BLaER1 treated with 17β-estradiol and CSF1 and Interleukin-3, amounts not matched to agents 10 nM and 100 nM (cell line): ENCODE measurements at regions not wholly inside any gene's neighbourhood (a gene's known extent, or its start where the extent isn't known, plus 50 kb on each side); places are given as distances from the start of the nearest gene placed in this dataset.
"Not testable (repeated sequence)": the region's sequence is repeated elsewhere in the genome, so short reads cannot be mapped to it uniquely, and the experiment has no call there.

Experiments
- H3K27ac ChIP-seq, 11 experiments: shearing (Covaris generic); formaldehyde crosslinking; 2 replicates each; pipeline ENCODE4 v1.8.1; 2022
- H3K27me3 ChIP-seq, 11 experiments: shearing (Covaris generic); formaldehyde crosslinking; 2 replicates each; pipeline ENCODE4 v1.8.1; 2022
- H3K36me3 ChIP-seq, 11 experiments: shearing (Covaris generic); formaldehyde crosslinking; 2 replicates each; pipeline ENCODE4 v1.8.1; 2022
- H3K4me1 ChIP-seq, 10 experiments: shearing (Covaris generic); formaldehyde crosslinking; 2 replicates each; pipeline ENCODE4 v1.8.1; 2022
- H3K4me2 ChIP-seq, 11 experiments: shearing (Covaris generic); formaldehyde crosslinking; 2 replicates each; pipeline ENCODE4 v1.8.1; 2022
- H3K4me3 ChIP-seq, 10 experiments: shearing (Covaris generic); formaldehyde crosslinking; 2 replicates each; pipeline ENCODE4 v1.8.1; 2022
- H3K9ac ChIP-seq, 11 experiments: shearing (Covaris generic); formaldehyde crosslinking; 2 replicates each; pipeline ENCODE4 v1.8.1; 2022
- H3K9me3 ChIP-seq, 11 experiments: shearing (Covaris generic); formaldehyde crosslinking; replicated peaks in 1 of 11; 2 replicates each; pipeline ENCODE4 v1.8.1; 2022
- H4K20me1 ChIP-seq, 11 experiments: shearing (Covaris generic); formaldehyde crosslinking; 2 replicates each; pipeline ENCODE4 v1.8.1; 2022
- Cebpa-rat ChIP-seq, 11 experiments: shearing (Covaris generic); IDR thresholded peaks; 2 replicates each; pipeline ENCODE4 v1.8.1; 2022

GRCh38 chrX:18102006-18102405, 118.7 kb downstream of the BEND2 start:
- Histone ChIP-seq H3K27ac (no peak overlapping the region), H3K9me3 (peaks cover 0 to 5% (median 0%) of the 10 kb centered on the region in 11 experiments; a peak in 4 of 22 replicates), H3K4me1 (peaks cover 0 to 6% (median 1%) of the 10 kb centered on the region in 10 experiments; a peak in 5 of 20 replicates), H3K9ac (no peak overlapping the region), H3K36me3 (no peaks in the 10 kb centered on the region), H3K27me3 (peaks cover 51 to 63% (median 61%) of the 10 kb centered on the region in 11 experiments), H3K4me2 (no peak overlapping the region), H4K20me1 (peaks cover 0 to 2% (median 0%) of the 10 kb centered on the region in 11 experiments; a peak in 1 of 22 replicates), H3K4me3 (no peak overlapping the region)
- TF ChIP-seq Cebpa-rat (IDR thresholded peaks at IDR 0.05) = no peak

- H3K27ac ChIP-seq = no peak overlapping the region
- peaks cover 0 to 5% (median 0%) of the 10 kb centered on the region in 11 experiments; a peak in 4 of 22 replicates for H3K9me3 ChIP-seq
- H4K20me1 ChIP-seq = peaks cover 0 to 2% (median 0%) of the 10 kb centered on the region in 11 experiments; a peak in 1 of 22 replicates
- no peaks in the 10 kb centered on the region for H3K36me3 ChIP-seq
- H3K4me3 ChIP-seq = no peak overlapping the region
- H3K4me2 ChIP-seq = no peak overlapping the region
- peaks cover 60 to 73% (median 70%) of the 10 kb centered on the region in 11 experiments for H3K27me3 ChIP-seq
- TF ChIP-seq Cebpa-rat (IDR thresholded peaks at IDR 0.05) = peak in 3 of 11 experiments; percentile 20 to 50 (median 24); a peak in 2 of 22 replicates
- no peak overlapping the region for H3K9ac ChIP-seq
- peaks cover 0 to 9% (median 3%) of the 10 kb centered on the region in 10 experiments; a peak in 5 of 20 replicates for H3K4me1 ChIP-seq
Observed at GRCh38 chrX:18101087-18101486, 119.6 kb downstream of the BEND2 start.

- Histone ChIP-seq H3K27me3 (peaks cover 74 to 86% (median 84%) of the 10 kb centered on the region in 11 experiments), H3K9me3 (peaks cover 0 to 5% (median 0%) of the 10 kb centered on the region in 11 experiments; a peak in 4 of 22 replicates), H3K9ac (no peak overlapping the region), H3K4me2 (no peak overlapping the region), H3K27ac (no peak overlapping the region), H3K4me3 (no peak overlapping the region), H4K20me1 (peaks cover 0 to 2% (median 0%) of the 10 kb centered on the region in 11 experiments; a peak in 1 of 22 replicates), H3K4me1 (peaks cover 0 to 9% (median 3%) of the 10 kb centered on the region in 10 experiments; a peak in 5 of 20 replicates), H3K36me3 (no peaks in the 10 kb centered on the region)
- TF ChIP-seq Cebpa-rat (IDR thresholded peaks at IDR 0.05) = no peak
Observed at GRCh38 chrX:18099745-18100144, 120.9 kb downstream of the BEND2 start.

GRCh38 chrX:18098763-18099162, 121.9 kb downstream of the BEND2 start:
- Histone ChIP-seq H4K20me1 (peaks cover 0 to 2% (median 0%) of the 10 kb centered on the region in 11 experiments; a peak in 1 of 22 replicates), H3K27ac (no peak overlapping the region), H3K4me1 (peaks cover 0 to 9% (median 3%) of the 10 kb centered on the region in 10 experiments; a peak in 5 of 20 replicates), H3K4me2 (no peak overlapping the region), H3K27me3 (peaks cover 82 to 96% (median 93%) of the 10 kb centered on the region in 11 experiments), H3K9ac (no peak overlapping the region), H3K9me3 (peaks cover 0 to 7% (median 0%) of the 10 kb centered on the region in 11 experiments; a peak in 4 of 22 replicates), H3K4me3 (no peak overlapping the region), H3K36me3 (no peaks in the 10 kb centered on the region)
- TF ChIP-seq Cebpa-rat (IDR thresholded peaks at IDR 0.05) = no peak

GRCh38 chrX:18076434-18076833, 144.3 kb downstream of the BEND2 start:
- Histone ChIP-seq H3K27me3 (peaks cover 72 to 100% (median 95%) of the 10 kb centered on the region in 11 experiments), H3K9me3 (no peaks in the 10 kb centered on the region; a peak in 1 of 22 replicates), H3K4me3 (no peak overlapping the region), H3K36me3 (no peaks in the 10 kb centered on the region), H4K20me1 (peaks cover 0 to 5% (median 0%) of the 10 kb centered on the region in 11 experiments; a peak in 1 of 22 replicates), H3K4me2 (no peak overlapping the region), H3K27ac (no peak overlapping the region), H3K9ac (no peak overlapping the region), H3K4me1 (no peaks in the 10 kb centered on the region)
- TF ChIP-seq Cebpa-rat (IDR thresholded peaks at IDR 0.05) = no peak

- no peak overlapping the region for H3K27ac ChIP-seq
- H3K9me3 ChIP-seq = no peaks in the 10 kb centered on the region; a peak in 1 of 22 replicates
- H3K4me1 ChIP-seq = no peaks in the 10 kb centered on the region
- H3K27me3 ChIP-seq = peaks cover 76 to 97% (median 93%) of the 10 kb centered on the region in 11 experiments
- H3K4me2 ChIP-seq = no peak overlapping the region
- no peaks in the 10 kb centered on the region for H3K36me3 ChIP-seq
- H4K20me1 ChIP-seq = peaks cover 0 to 5% (median 0%) of the 10 kb centered on the region in 11 experiments; a peak in 1 of 22 replicates
- TF ChIP-seq Cebpa-rat (IDR thresholded peaks at IDR 0.05) = no peak
- H3K9ac ChIP-seq = no peak overlapping the region
- H3K4me3 ChIP-seq = no peak overlapping the region
Observed at GRCh38 chrX:18075603-18076002, 145.1 kb downstream of the BEND2 start.

GRCh38 chrX:18068045-18068444, 152.6 kb downstream of the BEND2 start:
- not testable (repeated sequence) for H3K36me3 ChIP-seq, H3K4me1 ChIP-seq, H3K9me3 ChIP-seq, H3K9ac ChIP-seq, H3K4me3 ChIP-seq, H4K20me1 ChIP-seq, H3K4me2 ChIP-seq, H3K27ac ChIP-seq
- peaks cover 62 to 65% (median 64%) of the 10 kb centered on the region in 11 experiments for H3K27me3 ChIP-seq

- Histone ChIP-seq H3K36me3 (no peaks in the 10 kb centered on the region), H4K20me1 (no peaks in the 10 kb centered on the region)
Observed at GRCh38 chrX:18065956-18066355, 154.7 kb downstream of the BEND2 start.

GRCh38 chrX:18051690-18052089, 169.0 kb downstream of the BEND2 start:
- H3K9ac ChIP-seq = no peak overlapping the region
- no peaks in the 10 kb centered on the region for H3K4me1 ChIP-seq
- peaks cover 79 to 99% (median 97%) of the 10 kb centered on the region in 11 experiments for H3K27me3 ChIP-seq
- H3K9me3 ChIP-seq = peaks cover 2 to 27% (median 10%) of the 10 kb centered on the region in 11 experiments; a peak in 12 of 22 replicates
- H4K20me1 ChIP-seq = no peaks in the 10 kb centered on the region; a peak in 1 of 22 replicates
- H3K4me3 ChIP-seq = no peak overlapping the region
- no peak overlapping the region for H3K27ac ChIP-seq
- no peak for TF ChIP-seq Cebpa-rat (IDR thresholded peaks at IDR 0.05)
- H3K36me3 ChIP-seq = no peaks in the 10 kb centered on the region
- H3K4me2 ChIP-seq = no peak overlapping the region

More at GRCh38 chrX:18065956-18066355, 154.7 kb downstream of the BEND2 start:
- Histone ChIP-seq H3K9me3 (no peaks in the 10 kb centered on the region), H3K4me3 (no peak overlapping the region), H3K27me3 (peaks cover 62 to 65% (median 64%) of the 10 kb centered on the region in 11 experiments), H3K27ac (no peak overlapping the region), H3K9ac (no peak overlapping the region), H3K4me1 (no peaks in the 10 kb centered on the region), H3K4me2 (no peak overlapping the region)
- no peak for TF ChIP-seq Cebpa-rat (IDR thresholded peaks at IDR 0.05)

- Histone ChIP-seq H3K4me3 (no peak overlapping the region), H3K27ac (no peak overlapping the region), H3K9ac (no peak overlapping the region), H3K4me1 (no peaks in the 10 kb centered on the region), H3K4me2 (no peak overlapping the region), H4K20me1 (no peaks in the 10 kb centered on the region; a peak in 2 of 22 replicates), H3K27me3 (peaks cover 83 to 99% (median 98%) of the 10 kb centered on the region in 11 experiments), H3K36me3 (no peaks in the 10 kb centered on the region), H3K9me3 (peaks cover 2 to 17% (median 10%) of the 10 kb centered on the region in 11 experiments; a peak in 12 of 22 replicates)
- TF ChIP-seq Cebpa-rat (IDR thresholded peaks at IDR 0.05) = no peak
Observed at GRCh38 chrX:18047491-18047890, 173.2 kb downstream of the BEND2 start.
